HS-5 (cell line): ENCODE measurements at regions not wholly inside any gene's neighbourhood (a gene's known extent, or its start where the extent isn't known, plus 50 kb on each side); places are given as distances from the start of the nearest gene placed in this dataset.

Source experiments
- DNase-seq: peaks from one replicate; pipeline ENCODE4 v3.0.0-alpha.2; 2012; ENCODE audit warnings: low read depth

- DNase-seq, result no peak
These were observed 550.5 kb downstream of the MMUT start for GRCh38 chr6:48912503-48912902.

GRCh38 chr6:48904809-48905208 lies 558.2 kb downstream of the MMUT start:
- no peak for DNase-seq

- no peak for DNase-seq
These were observed 568.6 kb downstream of the MMUT start for GRCh38 chr6:48894469-48894868.

GRCh38 chr6:48893048-48893447 lies 570.0 kb downstream of the MMUT start:
- no peak for DNase-seq

- DNase-seq, result no peak
These were observed 571.7 kb downstream of the MMUT start for GRCh38 chr6:48891308-48891707.

- DNase-seq, result no peak
These were observed 573.6 kb downstream of the MMUT start for GRCh38 chr6:48889429-48889828.

- DNase-seq, result no peak
These were observed 579.9 kb downstream of the MMUT start for GRCh38 chr6:48883116-48883515.

GRCh38 chr6:48881551-48881950 lies 581.5 kb downstream of the MMUT start:
- no peak for DNase-seq

- DNase-seq, result no peak
These were observed 593.5 kb downstream of the MMUT start for GRCh38 chr6:48869595-48869994.

GRCh38 chr6:48866682-48867081 lies 596.4 kb downstream of the MMUT start:
- no peak for DNase-seq

GRCh38 chr6:48860175-48860574 lies 602.9 kb downstream of the MMUT start:
- no peak for DNase-seq

GRCh38 chr6:48859562-48860123 lies 603.4 kb downstream of the MMUT start:
- DNase-seq, result no peak

GRCh38 chr6:48845219-48845618 lies 617.8 kb downstream of the MMUT start:
- no peak for DNase-seq

GRCh38 chr6:48844696-48845095 lies 618.4 kb downstream of the MMUT start:
- DNase-seq, result no peak

- DNase-seq, result no peak
These were observed 622.2 kb downstream of the MMUT start for GRCh38 chr6:48840896-48841295.

GRCh38 chr6:48839206-48839605 lies 623.8 kb downstream of the MMUT start:
- no peak for DNase-seq

GRCh38 chr6:48837744-48838143 lies 625.3 kb downstream of the MMUT start:
- no peak for DNase-seq

- DNase-seq, result no peak
These were observed 627.6 kb downstream of the MMUT start for GRCh38 chr6:48835421-48835958.

GRCh38 chr6:48834706-48835105 lies 628.3 kb downstream of the MMUT start:
- DNase-seq, result no peak

- no peak for DNase-seq
These were observed 629.1 kb downstream of the MMUT start for GRCh38 chr6:48833916-48834315.

- DNase-seq, result peak; percentile 99
These were observed 636.0 kb downstream of the MMUT start for GRCh38 chr6:48826901-48827701.

GRCh38 chr6:48826152-48826515 lies 636.9 kb downstream of the MMUT start:
- DNase-seq, result peak; percentile 23

GRCh38 chr6:48825501-48826151 lies 637.4 kb downstream of the MMUT start:
- peak; percentile 32 for DNase-seq
